Erythroblast (primary cell): ENCODE measurements at regions not wholly inside any gene's neighbourhood (a gene's known extent, or its start where the extent isn't known, plus 50 kb on each side); places are given as distances from the start of the nearest gene placed in this dataset.
"Not testable (repeated sequence)": the region's sequence is repeated elsewhere in the genome, so short reads cannot be mapped to it uniquely, and the experiment has no call there.

Source experiments
- DNase-seq, 2 experiments: peaks; one replicate each; lab custom pipeline; 2025; lab: John Stamatoyannopoulos, UW
- GATA1 ChIP-seq: IDR thresholded peaks from 2 replicates; pipeline ENCODE4 v1.6.1; 2011; ENCODE audit warnings: low read depth, mild to moderate bottlenecking, control low read depth, low read length, moderate library complexity
- POLR2A ChIP-seq: IDR thresholded peaks from 2 replicates; pipeline ENCODE4 v1.6.1; 2011; ENCODE audit warnings: mild to moderate bottlenecking, low read length

DNA sequence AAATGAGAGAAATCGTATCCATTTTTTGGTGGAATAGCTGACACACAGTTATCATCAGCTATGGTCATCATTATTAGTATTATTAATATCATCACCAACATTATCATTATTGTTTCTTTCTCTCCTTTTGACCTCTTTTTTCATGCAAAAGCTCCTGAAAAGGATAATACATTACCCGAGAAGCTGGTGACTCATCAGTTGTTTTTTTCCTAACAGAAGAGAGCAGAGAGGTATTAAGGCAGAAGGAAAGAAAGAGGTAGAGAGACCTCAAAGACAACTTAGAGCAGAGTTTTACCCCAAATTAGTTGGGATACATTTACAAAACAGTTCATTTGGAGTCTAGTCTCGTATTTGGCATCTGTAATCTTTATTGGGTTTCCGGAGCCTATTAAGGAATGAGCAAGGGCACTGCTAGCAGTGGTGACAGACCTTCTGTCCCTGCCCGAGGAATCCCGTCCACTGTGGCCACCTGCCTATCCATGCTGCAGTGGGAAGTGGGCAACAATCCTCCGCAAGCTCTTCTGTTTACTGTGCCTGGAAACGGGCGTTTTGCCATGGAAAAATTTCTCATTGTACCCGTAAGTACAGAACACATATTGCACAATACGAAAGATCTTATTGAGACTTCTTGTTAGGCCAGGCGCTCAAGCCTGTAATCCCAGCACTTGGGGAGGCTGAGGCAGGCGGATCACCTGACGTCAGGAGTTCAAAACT is 170.0 kb upstream of the MKLN1 start:
- TF ChIP-seq POLR2A (no peak), GATA1 (no peak)
- DNase-seq: no peak

DNA sequence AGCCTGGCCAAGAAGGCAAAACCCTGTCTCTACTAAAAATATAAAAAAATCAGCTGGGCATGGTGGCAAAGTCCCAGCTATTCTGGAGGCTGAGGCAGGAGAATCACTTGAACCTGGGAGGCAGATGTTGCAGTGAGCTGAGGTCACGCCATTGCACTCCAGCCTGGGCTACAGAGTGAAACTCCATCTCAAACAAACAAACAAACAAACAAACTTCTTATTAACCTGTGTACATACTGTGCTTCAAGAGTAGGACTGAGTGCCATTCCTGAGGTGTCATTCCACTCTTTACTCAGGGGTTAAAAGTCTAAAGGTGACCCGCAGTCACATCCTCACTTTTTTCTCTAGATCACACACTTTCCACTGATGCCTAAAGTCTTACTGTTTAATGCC is 169.4 kb upstream of the MKLN1 start:
- not testable (repeated sequence) for DNase-seq

DNA sequence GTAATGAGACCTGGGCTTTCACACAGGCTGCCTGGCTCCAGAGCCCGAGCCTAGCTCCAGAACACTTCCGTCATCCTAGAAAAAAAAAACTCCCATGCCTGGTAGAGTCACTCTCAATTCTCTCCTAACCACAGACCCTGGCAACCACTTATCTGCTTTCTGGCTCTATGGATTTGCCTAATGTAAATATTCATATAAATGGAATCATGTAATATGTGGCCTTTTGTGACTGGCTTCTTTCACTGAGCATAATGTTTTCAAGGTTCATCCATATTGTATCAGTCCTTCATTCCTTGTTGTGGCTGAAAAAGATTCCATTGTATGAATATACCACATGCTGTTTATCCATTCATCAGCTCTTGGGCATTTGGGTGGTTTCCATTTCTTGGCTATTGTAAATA is 167.7 kb upstream of the MKLN1 start:
- DNase-seq: no peak
- no peak for TF ChIP-seq POLR2A
- TF ChIP-seq GATA1: no peak

DNA sequence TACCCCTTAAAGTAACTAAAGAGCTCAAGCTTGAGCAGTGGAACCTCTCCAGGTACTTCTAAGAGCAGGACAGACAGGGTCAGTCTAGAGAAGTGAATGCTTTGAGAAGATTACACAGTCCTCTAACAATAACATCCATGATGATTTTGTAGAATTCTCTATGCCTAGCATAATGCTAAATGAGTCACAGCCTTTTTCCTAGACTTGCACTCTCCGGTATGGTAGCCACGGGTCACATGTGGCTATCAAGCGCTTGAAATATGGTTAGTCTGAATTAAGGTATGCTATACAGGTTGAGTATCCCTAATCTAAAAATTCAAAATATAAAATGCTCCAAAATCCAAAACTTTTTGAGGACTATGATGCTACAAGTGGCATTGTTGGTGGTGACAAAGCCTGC is 166.6 kb upstream of the MKLN1 start:
- no peak for TF ChIP-seq GATA1
- TF ChIP-seq POLR2A: no peak
- no peak for DNase-seq

DNA sequence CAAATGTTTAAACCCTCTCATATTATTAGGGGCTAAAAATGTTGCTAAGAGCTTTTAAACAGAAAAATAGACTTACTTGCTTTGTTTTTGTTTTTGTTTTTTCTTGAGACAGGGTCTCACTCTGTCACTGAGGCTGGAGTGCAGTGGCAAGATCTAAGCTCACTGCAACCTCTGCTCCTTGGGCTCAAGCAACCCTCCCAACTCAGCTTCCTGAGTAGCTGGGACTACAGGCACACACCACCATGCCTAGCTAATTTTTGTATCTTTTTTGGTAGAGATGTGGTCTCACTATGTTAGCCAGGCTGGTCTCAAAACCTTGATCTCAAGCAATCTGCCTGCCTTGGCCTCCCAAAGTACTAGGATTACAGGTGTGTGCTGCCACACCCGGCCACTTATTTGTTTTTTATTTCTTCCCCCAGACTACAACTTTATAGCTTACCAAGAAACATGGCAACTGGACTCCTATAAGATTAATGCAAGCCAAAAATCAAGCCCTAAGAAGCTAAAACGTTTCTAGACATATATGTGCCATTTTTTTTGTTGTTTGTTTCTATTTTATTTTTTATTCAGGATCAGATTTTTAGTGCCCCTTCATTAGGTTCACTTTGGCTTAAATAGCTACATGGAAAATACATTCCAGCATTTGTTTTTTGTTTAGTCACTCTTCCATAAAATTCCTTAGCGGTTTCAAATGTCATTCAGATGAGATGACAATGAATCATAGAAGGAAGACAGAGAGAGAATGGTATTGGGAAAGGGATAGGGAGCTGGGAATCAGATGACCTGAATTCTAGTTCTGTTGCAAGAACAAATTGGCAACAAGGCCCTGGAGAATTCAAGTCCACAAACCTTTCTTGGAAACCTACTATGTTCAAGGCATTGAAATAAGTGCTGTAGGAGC is 163.4 kb upstream of the MKLN1 start:
- no peak for DNase-seq
- no peak for TF ChIP-seq POLR2A
- no peak for TF ChIP-seq GATA1

DNA sequence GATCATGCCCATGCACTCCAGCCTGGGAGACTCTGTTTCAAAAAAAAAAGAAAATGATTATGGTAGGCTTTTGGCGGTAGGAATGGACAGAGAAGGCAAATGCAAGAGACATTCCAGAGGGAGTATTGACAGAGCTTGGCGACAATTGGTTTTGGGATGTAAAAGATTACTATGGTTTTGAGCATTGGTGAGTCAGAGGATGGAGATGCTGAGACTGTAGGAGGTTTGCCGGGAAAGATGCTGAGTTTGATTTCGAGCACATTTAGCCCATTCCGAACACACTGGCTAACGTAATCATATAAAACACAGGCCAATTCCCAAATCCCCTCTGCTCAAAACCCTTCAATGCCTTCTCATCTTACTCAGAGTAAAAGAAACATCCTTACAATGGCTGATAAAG is 161.6 kb upstream of the MKLN1 start:
- no peak for TF ChIP-seq POLR2A
- TF ChIP-seq GATA1: no peak

DNA sequence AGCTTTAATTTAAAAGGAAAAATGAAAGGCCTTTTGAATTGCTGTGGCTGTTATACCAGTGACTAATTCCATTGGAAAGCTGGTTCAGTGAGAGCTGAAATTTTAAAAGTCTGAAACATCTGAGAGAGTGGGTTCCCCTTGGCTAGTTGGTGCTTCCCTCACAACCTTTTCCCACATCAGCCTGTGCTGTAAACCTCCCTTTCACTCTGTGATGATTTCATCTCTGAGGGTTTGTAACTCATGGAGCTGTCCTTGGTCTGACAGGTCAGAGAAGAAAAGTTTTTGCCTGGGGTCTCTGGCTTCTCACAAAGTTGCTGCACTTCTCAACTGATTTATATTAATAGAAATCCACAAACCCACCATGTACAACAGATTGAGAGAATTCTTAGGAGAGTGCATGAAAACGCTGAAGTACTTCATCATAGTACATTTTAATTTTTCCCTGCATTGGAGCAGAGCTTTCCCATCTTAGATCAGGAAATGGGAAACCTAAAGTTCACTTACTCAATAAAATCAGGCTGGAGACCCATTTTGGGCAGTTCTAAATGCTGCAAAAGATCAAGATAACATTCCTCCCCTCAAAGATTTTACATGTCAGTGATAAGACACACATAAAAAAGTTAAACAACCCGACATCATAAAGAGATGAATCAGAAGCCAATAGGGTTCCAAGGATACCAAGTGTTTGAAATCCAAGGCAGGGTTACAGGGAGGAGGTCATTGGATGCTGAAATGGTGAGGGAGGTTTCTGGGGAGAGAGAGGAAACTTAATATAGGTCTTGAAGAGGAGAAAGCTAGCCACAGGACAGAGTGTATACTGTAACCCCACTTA is 157.0 kb upstream of the MKLN1 start:
- no peak for DNase-seq
- no peak for TF ChIP-seq POLR2A
- no peak for TF ChIP-seq GATA1

More for the DNA sequence above, 161.6 kb upstream of the MKLN1 start:
- no peak for DNase-seq

DNA sequence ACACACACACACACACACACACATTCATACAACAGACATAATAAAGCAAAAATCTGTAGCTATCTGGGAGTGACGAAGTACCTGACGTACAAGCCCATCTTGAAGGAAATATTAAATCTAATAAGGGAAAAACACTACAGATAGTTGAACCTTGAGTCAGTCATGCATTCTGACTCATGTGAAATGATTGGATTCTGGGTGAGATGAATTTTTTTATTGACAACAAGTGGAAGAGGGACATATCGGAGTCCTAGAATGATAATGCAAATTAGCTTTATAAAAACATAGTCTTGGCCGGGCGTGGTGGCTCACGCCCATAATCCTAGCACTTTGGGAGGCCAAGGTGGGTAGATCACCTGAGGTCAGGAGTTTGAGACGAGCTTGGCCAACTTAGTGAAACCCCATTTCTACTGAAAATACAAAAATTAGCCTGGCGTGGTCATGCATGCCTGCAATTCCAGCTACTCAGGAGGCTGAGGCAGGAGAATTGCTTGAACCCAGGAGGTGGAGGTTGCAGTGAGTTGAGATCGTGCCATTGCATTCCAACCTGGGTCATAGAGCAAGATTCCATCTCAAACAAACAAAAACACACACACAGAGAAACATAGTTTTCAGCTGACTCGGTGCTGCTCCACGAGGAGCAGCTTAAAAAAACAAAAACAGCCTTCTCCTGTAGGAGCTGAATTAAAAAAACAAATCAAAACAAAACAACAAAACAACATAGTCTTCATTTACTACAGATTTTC is 154.4 kb upstream of the MKLN1 start:
- no peak for DNase-seq
- no peak for TF ChIP-seq GATA1
- TF ChIP-seq POLR2A: no peak

DNA sequence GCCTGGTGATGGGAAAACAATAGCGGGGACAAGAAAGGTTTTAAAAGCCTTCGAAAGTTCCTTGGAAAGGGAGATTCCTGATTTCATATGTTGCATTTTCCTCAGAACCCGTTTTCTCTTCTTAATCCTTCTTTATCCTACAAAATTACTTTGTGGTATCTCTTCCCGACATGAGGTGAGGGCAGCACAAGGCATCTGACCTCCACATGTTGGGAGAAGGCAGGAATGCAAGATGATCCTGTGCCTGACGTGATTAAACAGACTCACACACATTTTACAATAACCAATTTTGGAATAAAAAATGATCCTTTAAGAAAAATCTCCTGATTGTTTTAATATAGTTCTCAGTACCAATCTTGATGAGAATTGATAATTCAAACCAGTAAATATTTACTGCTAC is 153.3 kb upstream of the MKLN1 start:
- DNase-seq: no peak
- no peak for TF ChIP-seq POLR2A
- no peak for TF ChIP-seq GATA1

DNA sequence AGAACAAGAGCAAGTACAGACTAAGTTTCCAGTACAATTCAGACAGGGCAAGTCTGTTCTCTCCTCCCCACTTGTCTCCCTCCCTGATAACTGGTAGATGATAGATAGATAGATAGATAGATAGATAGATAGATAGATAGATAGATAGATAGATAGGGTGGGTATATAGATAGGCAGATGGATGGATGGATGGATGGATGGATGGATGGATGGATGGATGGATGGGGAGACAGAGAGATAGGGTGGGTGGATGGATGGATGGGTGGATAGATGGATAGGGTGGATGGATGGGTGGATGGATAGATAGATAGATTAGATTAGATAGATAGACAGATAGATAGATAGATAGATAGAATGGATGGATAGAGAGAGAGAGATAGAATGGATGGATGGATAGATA is 152.8 kb upstream of the MKLN1 start:
- TF ChIP-seq POLR2A (no peak), GATA1 (no peak)
- DNase-seq: no peak

DNA sequence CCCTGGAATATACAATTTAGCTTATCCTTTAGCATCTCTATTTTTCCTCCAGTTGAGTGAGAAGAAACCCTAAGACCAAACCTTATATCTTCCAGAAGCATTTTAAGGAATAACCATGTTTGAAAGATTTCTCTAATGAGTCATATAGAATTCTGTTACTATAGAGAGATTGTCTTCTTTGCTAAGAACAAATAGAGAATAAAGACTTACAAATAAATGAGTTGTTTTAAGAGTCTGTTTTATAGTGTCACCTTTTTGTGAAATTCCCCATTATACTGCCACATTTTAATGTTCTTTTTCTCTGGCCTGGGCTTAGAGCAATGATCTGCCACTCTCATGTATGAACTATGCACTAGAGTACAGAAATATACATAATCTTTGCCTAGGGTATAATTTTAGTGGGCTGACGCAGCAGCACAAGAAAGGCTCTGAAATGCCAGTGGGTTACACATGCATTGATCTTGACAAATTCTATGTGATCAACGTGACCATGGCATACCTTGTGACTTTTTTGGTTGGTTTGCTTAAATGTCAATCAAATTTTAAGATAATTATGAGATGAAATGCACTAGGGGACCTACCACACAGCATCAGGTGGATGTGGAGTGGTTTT is 145.1 kb upstream of the MKLN1 start:
- DNase-seq: no peak
- TF ChIP-seq POLR2A: no peak
- TF ChIP-seq GATA1: no peak

DNA sequence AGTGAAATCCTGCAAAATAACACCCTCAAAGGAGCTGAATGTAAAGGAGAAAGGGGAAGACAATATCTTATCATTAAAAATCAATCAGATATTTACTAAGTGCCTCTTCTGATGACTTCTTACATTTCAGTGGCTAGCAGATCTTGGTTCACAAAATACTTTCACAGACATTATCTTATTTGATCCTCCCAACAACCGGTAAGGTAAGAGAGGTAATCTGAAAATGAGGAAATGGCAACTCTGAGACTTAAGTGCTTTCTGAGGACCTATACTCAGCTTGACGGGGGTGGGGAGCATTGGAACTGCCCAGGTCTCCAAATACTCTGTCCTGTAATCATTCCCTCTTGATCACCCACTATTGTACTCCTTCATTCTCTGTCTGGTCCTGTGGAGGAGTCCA is 144.6 kb upstream of the MKLN1 start:
- TF ChIP-seq POLR2A (no peak), GATA1 (no peak)
- DNase-seq: no peak

DNA sequence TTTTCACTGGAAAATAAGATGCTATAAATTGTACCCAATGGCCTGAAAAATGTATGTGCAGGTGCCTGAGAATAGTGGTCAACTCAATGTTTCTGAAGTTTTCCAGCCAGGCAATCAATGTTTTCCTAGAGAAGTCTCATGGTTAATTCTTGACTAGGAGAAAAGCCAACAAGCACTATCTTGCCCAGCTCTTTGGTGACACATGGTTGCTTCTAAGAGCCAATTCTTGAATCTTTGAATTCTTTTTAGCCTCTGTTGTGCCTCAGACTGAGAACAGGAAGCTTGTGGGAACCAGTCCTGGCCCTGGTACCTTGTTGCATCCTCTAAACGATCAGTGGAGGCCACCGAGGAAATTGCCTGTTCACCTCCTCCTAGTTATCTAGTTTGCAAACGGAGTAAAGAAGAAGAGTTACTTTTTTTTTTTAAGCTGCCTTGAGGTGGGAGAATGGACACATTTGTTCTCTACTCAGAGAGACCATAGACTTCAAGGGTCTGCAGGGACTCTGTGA is 144.0 kb upstream of the MKLN1 start:
- no peak for DNase-seq
- TF ChIP-seq GATA1 (no peak), POLR2A (no peak)
